ENCODE measurements at regions not wholly inside any gene's neighbourhood (a gene's known extent, or its start where the extent isn't known, plus 50 kb on each side); places are given as distances from the start of the nearest gene placed in this dataset.

GRCh38 chr2:13813236-13813635, 819.3 kb upstream of the LRATD1 start:
- H3K79me1 ChIP-seq (ENCODE audit: insufficient read depth, low read depth, low read length, poor library complexity, severe bottlenecking) = no peaks in the 10 kb centered on the region
- H2BK5ac ChIP-seq (ENCODE audit: insufficient read length, low read length) = no peak overlapping the region
- no peaks in the 10 kb centered on the region for H3K4me1 ChIP-seq (ENCODE audit: insufficient read depth, low read length)
- Mint-ChIP-seq H3K4me1 (no peaks in the 10 kb centered on the region), H3K27ac (no peak overlapping the region), H3K27me3 (ENCODE audit: low read depth) (peaks cover 70% of the 10 kb centered on the region), H3K4me3 (no peak overlapping the region), H3K36me3 (ENCODE audit: insufficient read depth in 1 of 3, low read depth in 3 of 3) (no peaks in the 10 kb centered on the region), H3K9me3 (peaks cover 0 to 3% of the 10 kb centered on the region in 2 experiments; a peak in 1 of 5 replicates)
- no peak overlapping the region for H3K23ac ChIP-seq (ENCODE audit: insufficient read length, low read depth, low read length)
- DNase-seq = no peak
- H2BK15ac ChIP-seq (ENCODE audit: low read depth, low read length) = no peak overlapping the region
- no peak overlapping the region for H2AFZ ChIP-seq (ENCODE audit: low read length)
- no peaks in the 10 kb centered on the region for H3K79me2 ChIP-seq (ENCODE audit: insufficient read depth, low read length)
- no peak overlapping the region for H3K9ac ChIP-seq (ENCODE audit: extremely low read depth, insufficient read length, low read length)
- H3K9me3 ChIP-seq (ENCODE audit: control insufficient read depth, low read depth, low read length) = no peaks in the 10 kb centered on the region
- no peak for TF ChIP-seq CTCF (conservative IDR thresholded peaks at IDR 0.05)
- H2BK20ac ChIP-seq (ENCODE audit: low read depth, low read length, poor library complexity, severe bottlenecking) = no peak overlapping the region
- no CpG with 5 or more reads among the region's 4 CpGs for WGBS (ENCODE audit: extremely low coverage, insufficient read length, low lambda C conversion rate)
- no peak overlapping the region for H4K91ac ChIP-seq (ENCODE audit: insufficient read length, low read depth, low read length)
- H4K20me1 ChIP-seq (ENCODE audit: control insufficient read depth, insufficient read depth, insufficient read length) = no peaks in the 10 kb centered on the region
- no peak overlapping the region for H3K4ac ChIP-seq (ENCODE audit: low read depth, low read length)
- no peak overlapping the region for H2BK12ac ChIP-seq (ENCODE audit: insufficient read length, low read depth, low read length)
- H4K8ac ChIP-seq (replicated peaks; ENCODE audit: insufficient read length, low read depth, low read length) = no peak overlapping the region
- peaks cover 3% of the 10 kb centered on the region; the same call in 1 of the 2 replicates for H3K27me3 ChIP-seq (ENCODE audit: insufficient read depth, low read length)
- H2BK120ac ChIP-seq (ENCODE audit: low read depth, low read length, poor library complexity, severe bottlenecking) = no peak overlapping the region
- no peak overlapping the region for H3K4me2 ChIP-seq (ENCODE audit: insufficient read depth, insufficient read length, low read length)
- H3K18ac ChIP-seq (ENCODE audit: insufficient read length, low read depth, low read length) = no peak overlapping the region
- H3K14ac ChIP-seq (ENCODE audit: insufficient read depth, low read length) = no peak overlapping the region
- no peak overlapping the region for H4K5ac ChIP-seq (ENCODE audit: insufficient read length, low read depth, low read length)
- no peak overlapping the region for H2AK5ac ChIP-seq (ENCODE audit: insufficient read length, low read length)
- H3K23me2 ChIP-seq (ENCODE audit: insufficient read length, low read depth, low read length, poor library complexity, severe bottlenecking) = no peaks in the 10 kb centered on the region
- H3K27ac ChIP-seq (ENCODE audit: insufficient read length, low read depth, low read length) = no peak overlapping the region
- no peak overlapping the region for H3K56ac ChIP-seq (ENCODE audit: insufficient read length, low read depth, low read length)
- H3T11ph ChIP-seq (ENCODE audit: low read length) = no peak overlapping the region
